Fibroblast of pulmonary artery (primary cell): ENCODE measurements at regions not wholly inside any gene's neighbourhood (a gene's known extent, or its start where the extent isn't known, plus 50 kb on each side); places are given as distances from the start of the nearest gene placed in this dataset.

Source experiments
- DNase-seq: peaks from one replicate; pipeline ENCODE4 v3.0.0-alpha.2; 2010; ENCODE audit warnings: low read depth
- H3K4me3 ChIP-seq: replicated peaks from 2 replicates; pipeline ENCODE4 v1.5.1; 2011; ENCODE audit warnings: low read depth, mild to moderate bottlenecking, control low read depth, low read length, moderate library complexity
- CTCF ChIP-seq: IDR thresholded peaks from 2 replicates; pipeline ENCODE4 v1.5.1; 2011; ENCODE audit warnings: mild to moderate bottlenecking, control low read depth, low read length, inconsistent platforms; ENCODE audit errors: missing control alignments

- no peak for DNase-seq
- TF ChIP-seq CTCF: no peak
- H3K4me3 ChIP-seq: no peak overlapping the region
These were observed 49.7 kb downstream of the SIPA1L2 start for GRCh38 chr1:232579958-232580941.

- no peak for TF ChIP-seq CTCF
- no peak overlapping the region for H3K4me3 ChIP-seq
- no peak for DNase-seq
These were observed 50.5 kb downstream of the SIPA1L2 start for GRCh38 chr1:232579466-232579865.

GRCh38 chr1:232578651-232579195, 51.2 kb downstream of the SIPA1L2 start:
- no peak for TF ChIP-seq CTCF
- no peak overlapping the region for H3K4me3 ChIP-seq
- peak; percentile 71 for DNase-seq

- DNase-seq: no peak
- no peak overlapping the region for H3K4me3 ChIP-seq
- no peak for TF ChIP-seq CTCF
These were observed 52.2 kb downstream of the SIPA1L2 start for GRCh38 chr1:232577772-232578171.

- no peak for DNase-seq
- TF ChIP-seq CTCF: no peak
- no peak overlapping the region for H3K4me3 ChIP-seq
These were observed 53.4 kb downstream of the SIPA1L2 start for GRCh38 chr1:232576537-232576936.

GRCh38 chr1:232575763-232576040, 54.2 kb downstream of the SIPA1L2 start:
- H3K4me3 ChIP-seq: no peak overlapping the region
- no peak for TF ChIP-seq CTCF
- no peak for DNase-seq
